NCI-H774 (cell line): ENCODE measurements at regions not wholly inside any gene's neighbourhood (a gene's known extent, or its start where the extent isn't known, plus 50 kb on each side); places are given as distances from the start of the nearest gene placed in this dataset.
"Not testable (repeated sequence)": the region's sequence is repeated elsewhere in the genome, so short reads cannot be mapped to it uniquely, and the experiment has no call there.

ENCODE experiments used
- DNase-seq: peaks from one replicate; lab custom pipeline; 2025; lab: John Stamatoyannopoulos, UW

DNA sequence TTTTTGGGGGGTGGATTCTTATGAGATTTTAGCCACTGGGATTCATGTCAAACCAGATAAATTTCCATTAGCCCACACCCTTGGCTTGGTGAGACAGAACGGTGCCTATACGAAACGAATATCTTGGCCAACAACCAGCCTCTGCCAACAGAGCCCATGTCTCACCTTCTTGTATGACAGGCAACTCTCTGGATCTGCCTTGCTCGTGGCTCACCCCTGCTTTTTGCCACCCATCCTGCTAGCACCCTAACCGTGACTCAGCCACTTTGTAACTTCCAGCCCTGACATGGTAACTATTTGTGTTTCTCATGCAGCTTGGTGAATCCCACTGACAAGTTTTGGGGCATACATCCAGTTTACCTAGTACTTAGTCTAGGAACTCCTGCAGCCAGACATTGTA, 457.0 kb downstream of the SPATA31D1 start:
- no peak for DNase-seq

GRCh38 chr9:82447343-82447742, 458.8 kb downstream of the SPATA31D1 start:
- no peak for DNase-seq

GRCh38 chr9:82449986-82450385, 461.4 kb downstream of the SPATA31D1 start:
- no peak for DNase-seq

GRCh38 chr9:82454509-82455190, 466.1 kb downstream of the SPATA31D1 start:
- DNase-seq: no peak

- DNase-seq: no peak
Observed at GRCh38 chr9:82456642-82457041, 468.1 kb downstream of the SPATA31D1 start.

- DNase-seq: no peak
Observed at GRCh38 chr9:82457298-82457697, 468.7 kb downstream of the SPATA31D1 start.

DNA sequence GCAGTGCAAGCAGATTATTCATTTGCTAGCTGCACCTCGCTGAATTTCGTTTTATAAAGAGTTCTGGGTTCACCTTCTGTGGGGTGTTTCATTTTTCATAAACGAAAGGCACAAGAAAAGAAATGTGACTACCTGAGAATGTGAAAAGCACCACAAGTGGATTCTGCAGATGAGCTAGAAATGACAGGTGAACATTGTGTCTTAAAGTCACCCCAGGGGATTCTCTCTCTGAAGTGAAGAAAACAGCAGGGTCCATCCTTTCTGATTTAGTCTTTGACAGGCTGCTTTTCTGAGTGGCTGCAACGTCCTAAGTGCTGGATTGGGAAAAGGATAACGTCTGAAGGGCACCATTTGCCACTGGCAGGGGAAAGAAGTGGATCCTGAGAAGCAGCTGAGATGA, 469.3 kb downstream of the SPATA31D1 start:
- DNase-seq: no peak

GRCh38 chr9:82458296-82458695, 469.7 kb downstream of the SPATA31D1 start:
- DNase-seq: no peak

DNA sequence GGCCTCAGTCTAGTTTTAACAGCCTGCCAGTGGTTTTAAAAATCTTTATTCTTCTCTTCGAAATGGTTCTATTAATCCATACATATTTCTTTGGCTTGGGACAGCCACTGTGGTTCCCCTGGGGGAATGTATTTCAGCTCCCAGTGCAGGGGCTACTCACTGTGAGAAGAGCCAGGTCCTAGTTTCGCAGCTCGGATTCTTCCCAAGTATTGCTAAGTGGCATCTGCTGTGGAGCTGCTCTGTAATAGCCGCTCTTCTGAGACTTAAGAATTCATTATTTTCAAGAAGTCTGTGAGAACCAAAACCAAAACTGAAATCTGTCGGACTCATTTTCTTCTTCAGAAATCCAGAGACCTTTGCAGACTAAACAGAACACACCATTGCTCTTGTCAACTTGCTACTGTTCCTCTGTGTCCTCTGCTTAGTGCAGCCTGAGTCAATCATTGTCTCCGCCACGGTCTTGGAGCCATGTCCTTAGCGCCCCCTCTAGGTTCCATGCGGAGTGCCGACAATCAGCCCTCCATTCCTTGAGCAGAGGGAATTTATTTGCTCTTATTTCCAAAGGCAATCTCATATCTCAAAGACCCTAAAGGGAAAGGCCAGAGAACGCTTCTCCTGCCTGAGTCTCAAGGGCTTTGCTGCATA, 478.2 kb downstream of the SPATA31D1 start:
- no peak for DNase-seq

DNA sequence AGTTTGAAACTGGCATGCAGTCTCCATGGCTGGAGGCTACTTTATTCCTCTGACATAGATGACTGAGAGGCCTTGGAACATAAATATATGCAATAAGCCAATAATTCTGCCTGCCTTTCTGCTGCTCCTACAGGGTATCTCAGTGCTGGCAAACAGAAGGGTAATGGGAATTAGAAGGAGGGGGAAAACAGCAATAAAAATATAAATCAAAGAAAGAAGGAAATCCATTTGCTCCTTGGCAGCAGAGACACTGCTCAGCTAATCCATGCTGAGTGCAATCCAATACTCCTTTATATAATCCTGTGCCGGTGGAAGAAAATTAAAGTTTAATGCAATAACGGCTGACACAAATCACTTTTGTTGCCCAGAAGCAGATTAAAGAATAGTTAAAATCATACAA, 478.9 kb downstream of the SPATA31D1 start:
- DNase-seq: no peak

- DNase-seq: no peak
Observed at GRCh38 chr9:82474235-82474634, 485.7 kb downstream of the SPATA31D1 start.

- DNase-seq: no peak
Observed at GRCh38 chr9:82475584-82476301, 487.2 kb downstream of the SPATA31D1 start.

GRCh38 chr9:82480921-82481320, 492.3 kb downstream of the SPATA31D1 start:
- DNase-seq: no peak

DNA sequence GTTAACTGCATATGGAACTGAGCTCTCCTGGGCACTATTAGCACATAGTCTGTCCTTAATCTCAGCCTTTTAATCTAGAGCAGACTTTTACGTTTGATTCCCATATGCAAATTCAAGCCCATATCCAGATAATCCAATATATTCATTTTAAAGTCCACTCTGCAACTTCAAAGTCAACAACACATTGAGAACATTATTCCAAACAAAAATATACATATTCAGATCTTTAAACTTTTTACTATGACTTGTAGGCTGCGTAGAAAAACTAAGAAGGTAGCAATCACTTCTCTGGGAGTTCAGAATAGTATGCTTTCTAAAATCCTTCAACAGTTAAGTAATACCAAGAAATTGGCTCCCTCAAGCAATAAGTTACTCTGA, 499.4 kb downstream of the SPATA31D1 start:
- DNase-seq: no peak

DNA sequence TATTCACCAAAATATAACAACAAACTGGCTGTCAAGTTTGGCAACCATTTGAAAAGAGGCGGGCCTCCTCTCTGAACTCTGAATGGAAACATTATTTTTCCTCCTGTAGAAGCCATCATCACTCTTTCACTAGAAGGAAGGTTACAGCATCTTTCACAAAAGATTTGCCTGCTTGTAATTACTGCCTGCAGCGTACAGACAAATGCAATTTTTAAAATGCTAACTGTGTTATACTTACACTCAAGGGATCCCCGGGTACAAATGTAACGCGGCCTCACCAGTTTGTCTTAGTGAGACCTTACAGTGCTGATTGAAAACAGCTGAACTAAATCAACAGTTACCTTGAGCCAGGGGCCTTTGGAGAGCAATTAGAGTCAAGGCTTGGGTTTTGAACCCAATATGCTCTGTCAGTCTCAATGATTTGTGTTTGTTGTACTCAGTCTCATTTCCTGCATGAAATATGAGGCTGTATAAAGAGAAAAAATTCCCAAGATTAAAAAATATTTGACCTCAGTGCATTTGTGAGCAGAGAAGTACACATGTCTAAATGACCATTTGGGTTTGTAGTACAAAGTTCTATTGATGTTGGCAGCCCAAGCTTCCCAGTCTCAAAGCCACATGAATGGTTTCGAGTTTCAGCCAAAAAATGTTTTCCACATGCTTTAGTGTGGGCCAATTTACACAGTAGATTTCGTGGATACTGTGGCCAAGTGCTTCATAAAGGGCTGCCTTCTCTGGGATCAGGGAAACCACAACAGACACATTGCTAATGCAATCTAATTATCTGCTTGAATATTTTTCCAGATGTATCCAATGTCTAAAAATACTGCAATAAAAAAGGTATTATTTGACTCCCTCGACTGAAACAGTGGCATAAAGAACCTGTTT, 500.0 kb downstream of the SPATA31D1 start:
- DNase-seq: no peak

DNA sequence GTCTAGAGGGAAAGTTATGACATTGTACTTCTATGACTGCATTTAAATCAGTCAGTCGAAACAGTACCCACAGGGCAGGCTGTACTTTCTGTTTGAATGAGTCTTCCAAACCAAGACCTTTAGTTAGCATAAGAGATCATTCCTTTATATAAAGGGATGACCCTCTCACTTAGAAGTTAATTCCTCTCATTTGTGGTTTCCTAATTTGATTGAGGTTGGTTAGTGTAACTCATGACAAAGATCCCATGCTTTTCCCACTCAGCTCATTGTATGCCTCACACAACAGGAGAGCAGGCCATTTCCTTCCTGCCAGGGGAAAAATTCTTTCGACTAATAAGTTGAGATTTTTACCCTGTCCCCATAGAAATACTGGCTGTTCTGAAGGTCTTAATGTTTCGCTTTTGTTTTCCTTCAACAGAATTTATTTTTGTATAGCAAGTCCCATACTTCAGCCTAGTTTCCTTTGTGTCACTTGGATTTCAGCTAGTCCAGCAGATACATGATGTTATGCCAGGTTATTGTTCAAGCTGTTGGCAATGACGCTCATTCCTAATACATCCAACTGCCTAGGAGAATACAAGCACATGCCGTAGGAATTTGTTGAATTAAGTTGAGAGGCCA, 500.7 kb downstream of the SPATA31D1 start:
- no peak for DNase-seq

GRCh38 chr9:82490019-82490499, 501.5 kb downstream of the SPATA31D1 start:
- DNase-seq: no peak

DNA sequence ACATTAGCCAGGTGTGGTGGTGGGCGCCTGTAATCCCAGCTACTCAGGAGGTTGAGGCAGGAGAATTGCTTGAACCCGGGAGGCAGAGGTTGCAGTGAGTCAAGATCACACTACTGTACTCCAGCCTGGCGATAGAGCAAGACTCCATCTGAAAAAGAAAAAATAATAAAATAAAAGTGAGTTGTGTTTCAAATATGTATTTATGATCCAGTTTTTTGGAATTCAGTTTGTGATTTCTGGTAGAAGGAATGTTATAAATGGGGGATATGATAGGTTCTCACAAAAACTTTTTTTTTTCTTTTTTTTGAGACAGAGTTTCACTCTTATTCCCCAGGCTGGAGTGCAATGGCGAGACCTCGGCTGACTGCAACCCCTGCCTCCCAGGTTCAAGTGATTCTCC, 502.2 kb downstream of the SPATA31D1 start:
- DNase-seq: not testable (repeated sequence)

DNA sequence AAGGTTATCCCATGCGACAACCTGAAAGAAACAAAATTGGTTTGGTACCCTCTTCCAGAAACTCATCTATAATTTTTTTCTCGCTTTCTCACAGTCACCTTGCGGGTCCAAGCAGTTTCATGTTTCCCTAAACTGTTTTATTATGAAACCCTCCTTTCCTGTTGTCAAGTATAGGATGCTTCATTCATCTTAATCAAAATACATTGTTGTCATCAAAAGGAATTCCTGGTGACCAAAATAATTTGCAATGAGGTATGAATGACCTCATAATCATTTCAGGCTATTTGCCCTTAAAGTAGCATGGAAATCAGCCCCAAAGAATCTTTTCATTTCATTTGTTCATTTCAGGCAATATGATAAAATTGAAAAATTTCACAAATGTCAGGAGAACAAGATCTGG, 503.0 kb downstream of the SPATA31D1 start:
- DNase-seq: no peak

DNA sequence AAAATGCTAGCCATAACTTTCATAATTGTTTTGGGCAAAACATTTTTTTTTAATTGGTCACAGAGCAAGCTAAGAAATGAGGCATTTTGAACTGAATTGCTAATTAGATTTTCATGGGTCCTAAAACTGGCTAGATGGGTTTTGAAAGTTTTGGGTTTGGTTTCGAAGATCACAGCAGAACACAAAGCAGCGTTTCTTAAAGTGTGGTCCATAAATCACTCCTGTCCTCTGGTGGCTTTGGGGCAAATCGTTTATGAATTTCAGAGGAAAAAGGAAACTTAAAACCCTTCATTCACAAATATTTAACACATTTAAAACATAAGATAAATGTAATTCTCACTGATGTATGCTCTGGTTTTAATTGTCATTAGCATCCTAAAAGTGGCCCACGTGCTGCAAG, 503.7 kb downstream of the SPATA31D1 start:
- DNase-seq: no peak

GRCh38 chr9:82495884-82496777, 507.6 kb downstream of the SPATA31D1 start:
- no peak for DNase-seq
